Esophagus muscularis mucosa (tissue), 3 donors: ENCODE measurements at regions not wholly inside any gene's neighbourhood (a gene's known extent, or its start where the extent isn't known, plus 50 kb on each side); places are given as distances from the start of the nearest gene placed in this dataset.

Experiments used
- POLR2A ChIP-seq: fragments of 450-650 bp; IDR thresholded peaks from one replicate; pipeline ENCODE4 v1.6.1; 2017; ENCODE audit warnings: antibody characterized with exemption, moderate library complexity, mild to moderate bottlenecking, low read depth
- TF ChIP-seq, protein P1 (sequence below), 3 experiments: fragments of 200-600 bp in 2 of 3; fragments of 450-650 bp in 1 of 3; sonication (generic) in 2 of 3; IDR thresholded peaks; one replicate each; pipeline ENCODE4 v1.5.1; 2017 to 2019; ENCODE audit warnings: antibody characterized with exemption in 3 of 3, mild to moderate bottlenecking in 2 of 3, moderate library complexity in 1 of 3

DNA sequence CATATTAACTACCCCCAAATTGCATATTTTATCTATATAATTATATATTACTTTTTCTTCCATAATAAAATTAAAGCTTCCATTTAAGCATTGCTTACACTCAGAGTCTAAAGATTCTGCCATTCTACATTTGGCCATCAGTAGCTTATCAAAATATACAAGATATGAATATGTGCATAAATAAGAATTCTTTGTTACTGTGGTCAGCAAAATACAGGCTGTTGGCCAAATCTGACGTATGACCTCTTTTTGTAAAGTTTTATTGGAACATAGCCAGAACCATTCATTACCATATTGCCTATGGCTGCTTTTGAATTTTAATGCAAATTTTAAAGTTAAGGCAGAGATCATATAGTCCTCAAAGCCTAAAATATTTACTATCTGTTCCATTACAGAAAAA is 643.9 kb upstream of the VRK2 start:
- TF ChIP-seq, protein P1, sequence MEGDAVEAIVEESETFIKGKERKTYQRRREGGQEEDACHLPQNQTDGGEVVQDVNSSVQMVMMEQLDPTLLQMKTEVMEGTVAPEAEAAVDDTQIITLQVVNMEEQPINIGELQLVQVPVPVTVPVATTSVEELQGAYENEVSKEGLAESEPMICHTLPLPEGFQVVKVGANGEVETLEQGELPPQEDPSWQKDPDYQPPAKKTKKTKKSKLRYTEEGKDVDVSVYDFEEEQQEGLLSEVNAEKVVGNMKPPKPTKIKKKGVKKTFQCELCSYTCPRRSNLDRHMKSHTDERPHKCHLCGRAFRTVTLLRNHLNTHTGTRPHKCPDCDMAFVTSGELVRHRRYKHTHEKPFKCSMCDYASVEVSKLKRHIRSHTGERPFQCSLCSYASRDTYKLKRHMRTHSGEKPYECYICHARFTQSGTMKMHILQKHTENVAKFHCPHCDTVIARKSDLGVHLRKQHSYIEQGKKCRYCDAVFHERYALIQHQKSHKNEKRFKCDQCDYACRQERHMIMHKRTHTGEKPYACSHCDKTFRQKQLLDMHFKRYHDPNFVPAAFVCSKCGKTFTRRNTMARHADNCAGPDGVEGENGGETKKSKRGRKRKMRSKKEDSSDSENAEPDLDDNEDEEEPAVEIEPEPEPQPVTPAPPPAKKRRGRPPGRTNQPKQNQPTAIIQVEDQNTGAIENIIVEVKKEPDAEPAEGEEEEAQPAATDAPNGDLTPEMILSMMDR (IDR thresholded peaks at IDR 0.05), result no peak
- TF ChIP-seq POLR2A, result no peak
